Stomach (tissue), 8 donors: ENCODE measurements at regions not wholly inside any gene's neighbourhood (a gene's known extent, or its start where the extent isn't known, plus 50 kb on each side); places are given as distances from the start of the nearest gene placed in this dataset.

Experiments
- DNase-seq, 2 donors: peaks; one replicate each; pipeline versions ENCODE4 v3.0.0 to v3.0.0-alpha.2; 2013 to 2019
- H3K27ac ChIP-seq, 5 donors: fragments of 200-600 bp in 4 of 5; sonication (generic) in 4 of 5; one replicate each; pipeline ENCODE4 v1.5.1; 2013 to 2019; ENCODE audit warnings: mild to moderate bottlenecking in 1 of 5, moderate library complexity in 1 of 5
- H3K27me3 ChIP-seq, 3 donors: fragments of 200-600 bp; sonication (generic); one replicate each; pipeline ENCODE4 v1.5.1; 2017 to 2019; ENCODE audit warnings: mixed run types in 1 of 3
- H3K36me3 ChIP-seq, 4 donors: fragments of 200-600 bp; sonication (generic); 1 replicate in 3 of 4; 2 replicates in 1 of 4; pipeline ENCODE4 v1.5.1; 2016 to 2019
- H3K4me1 ChIP-seq, 4 donors: fragments of 200-600 bp; sonication (generic); one replicate each; pipeline ENCODE4 v1.5.1; 2016 to 2019
- H3K4me3 ChIP-seq, 4 donors: fragments of 200-600 bp; sonication (generic) in 3 of 4; one replicate each; pipeline ENCODE4 v1.5.1; 2016 to 2019; ENCODE audit warnings: mild to moderate bottlenecking in 1 of 4
- H3K9me3 ChIP-seq, 4 donors: fragments of 200-600 bp; sonication (generic); one replicate each; pipeline ENCODE4 v1.5.1; 2016 to 2019
- CTCF ChIP-seq, 7 experiments: fragments of 450-650 bp in 4 of 7; fragments of 200-600 bp in 3 of 7; sonication (generic) in 3 of 7; IDR thresholded peaks; one replicate each; pipeline ENCODE4 v1.5.1; 2016 to 2019; ENCODE audit warnings: antibody characterized with exemption in 7 of 7, control low read depth in 2 of 7, mild to moderate bottlenecking in 1 of 7
- EP300 ChIP-seq: sonication (generic); formaldehyde crosslinking; IDR thresholded peaks from one replicate; pipeline ENCODE4 v1.6.1; 2017; ENCODE audit warnings: antibody characterized with exemption
- POLR2A ChIP-seq, 4 donors: fragments of 450-650 bp; IDR thresholded peaks; one replicate each; pipeline ENCODE4 v1.6.1; 2016; ENCODE audit warnings: antibody characterized with exemption in 4 of 4, control low read depth in 2 of 4, mild to moderate bottlenecking in 1 of 4, moderate library complexity in 1 of 4
- POLR2AphosphoS5 ChIP-seq, 3 donors: sonication (generic); formaldehyde crosslinking; IDR thresholded peaks; one replicate each; pipeline ENCODE4 v1.6.1; 2016; ENCODE audit warnings: antibody characterized with exemption in 3 of 3
- WGBS, 5 donors: extraction: QIAGEN DNeasy Blood & Tissue Kit in 3 of 5; methylation state at CpG; one replicate each; pipeline versions ENCODE4 v1.1.5 to v1.1.7; 2013 to 2018; 5-methylcytosine and 5-hydroxymethylcytosine counted together
- intact Hi-C: fragments of 100-400 bp; cut with DNase I; formaldehyde crosslinking; loops from one replicate; pipeline ENCODE4 v1.15.1; 2023; ENCODE audit warnings: low total_unique reads
- donor health status: healthy with polysubstance abuse.
- donor health status: Bipolar disorder and iron deficiency.
- donor health status: healthy.

DNA sequence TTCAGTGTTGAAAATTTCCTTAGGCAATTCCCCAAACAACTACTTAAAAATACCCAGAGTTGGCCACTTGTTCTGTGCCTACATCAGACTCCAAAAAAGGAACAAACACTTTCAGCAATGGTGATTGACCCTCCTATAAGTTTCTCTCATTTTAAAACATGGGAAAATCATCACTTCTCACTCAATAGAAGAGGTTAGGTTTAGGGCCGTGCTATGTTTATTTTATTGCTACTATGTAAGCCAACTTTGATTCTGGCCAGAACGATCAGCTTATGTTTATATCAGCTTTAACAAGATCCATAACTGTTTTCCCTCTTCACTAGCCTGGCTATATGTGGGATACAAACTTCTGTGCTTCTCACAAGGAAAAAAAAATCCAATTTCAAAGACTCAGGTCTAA, 133.1 kb downstream of the MTNR1A start:
- TF ChIP-seq POLR2A (IDR thresholded peaks at IDR 0.05) (no peak), POLR2AphosphoS5 (IDR thresholded peaks at IDR 0.05) (no peak), CTCF (IDR thresholded peaks at IDR 0.05) (no peak), EP300 (no peak)
- WGBS, 5 donors: 12 to 49% (median 24%) methylated on average over 2 of the region's 2 CpGs
- Histone ChIP-seq H3K9me3 (no peaks in the 10 kb centered on the region), H3K36me3 (no peaks in the 10 kb centered on the region), H3K27ac (no peak overlapping the region), H3K4me3 (no peak overlapping the region), H3K4me1 (no peaks in the 10 kb centered on the region), H3K27me3 (no peaks in the 10 kb centered on the region)
- intact Hi-C loops: no loop called here
- no peak for DNase-seq

DNA sequence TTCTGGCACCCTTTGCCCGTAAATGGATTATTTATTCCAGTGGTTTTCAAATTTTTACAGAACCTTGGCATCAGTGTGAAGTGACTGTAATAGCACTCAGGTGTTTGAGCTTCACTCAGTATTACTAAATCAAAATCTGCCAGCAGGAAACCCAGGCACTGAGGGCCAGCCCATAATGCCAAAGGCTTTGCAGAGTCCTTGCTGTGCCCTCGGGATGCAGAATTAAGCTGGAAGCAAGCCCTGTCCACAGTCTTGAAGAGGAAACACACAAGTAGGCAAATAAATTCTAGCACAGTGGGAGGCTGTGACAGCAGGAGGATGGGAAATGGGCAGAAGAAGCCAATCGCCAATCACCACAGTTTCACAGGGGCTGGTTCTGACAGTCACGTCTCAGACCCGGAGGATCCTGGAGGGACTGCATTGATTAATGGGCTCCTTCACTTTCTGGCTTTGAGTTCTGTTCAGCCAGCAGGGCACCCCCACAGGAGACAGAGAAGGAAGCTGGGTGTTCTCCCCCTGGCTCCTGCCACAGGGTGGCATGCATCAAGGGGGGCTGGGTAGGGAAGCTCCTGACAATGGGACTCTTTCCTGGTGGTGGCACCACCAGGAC, 138.8 kb downstream of the MTNR1A start:
- Histone ChIP-seq H3K4me3 (no peak overlapping the region), H3K27ac (no peak overlapping the region), H3K27me3 (no peaks in the 10 kb centered on the region), H3K4me1 (no peaks in the 10 kb centered on the region), H3K9me3 (no peaks in the 10 kb centered on the region), H3K36me3 (no peaks in the 10 kb centered on the region)
- TF ChIP-seq POLR2A (IDR thresholded peaks at IDR 0.05) (no peak), POLR2AphosphoS5 (IDR thresholded peaks at IDR 0.05) (no peak), EP300 (no peak), CTCF (IDR thresholded peaks at IDR 0.05) (no peak)
- no peak for DNase-seq
- 76 to 85% (median 81%) methylated on average over 3 to 5 of the region's 5 CpGs for WGBS, 5 donors
- intact Hi-C loops: no loop called here

DNA sequence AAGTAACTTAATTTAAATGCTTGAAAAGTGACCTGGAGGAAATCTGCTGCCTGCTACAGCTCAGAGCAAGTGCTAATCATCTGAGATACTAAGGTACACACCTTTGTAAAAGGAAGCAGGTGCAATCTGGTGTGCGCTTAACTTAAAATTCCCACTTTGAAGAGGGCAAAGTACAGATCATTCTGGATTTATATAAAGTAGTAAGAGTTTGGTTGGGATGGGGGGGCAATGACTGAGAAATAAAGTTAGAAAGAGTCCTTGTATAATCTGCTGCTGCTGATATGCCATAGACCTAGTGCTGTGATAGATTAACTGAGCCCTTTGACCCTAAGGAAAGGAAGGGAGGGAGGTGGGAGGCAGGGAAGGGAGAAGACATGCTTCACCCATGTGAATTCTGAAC, 141.0 kb downstream of the MTNR1A start:
- Histone ChIP-seq H3K27ac (no peak overlapping the region), H3K27me3 (no peaks in the 10 kb centered on the region), H3K36me3 (no peaks in the 10 kb centered on the region), H3K9me3 (no peaks in the 10 kb centered on the region), H3K4me1 (no peaks in the 10 kb centered on the region), H3K4me3 (no peak overlapping the region)
- no peak for TF ChIP-seq EP300
- intact Hi-C loops: no loop called here
- DNase-seq: peak in 1 of 2 donors; percentile 33
- WGBS, 5 donors: 31 to 68% (median 55%) methylated on average over 1 of the region's 1 CpG

GRCh38 chr4:186405957-186406356, 140.0 kb downstream of the F11 start:
- Histone ChIP-seq H3K27ac (no peak overlapping the region), H3K9me3 (no peaks in the 10 kb centered on the region), H3K4me1 (no peaks in the 10 kb centered on the region), H3K36me3 (no peaks in the 10 kb centered on the region), H3K27me3 (no peaks in the 10 kb centered on the region), H3K4me3 (no peak overlapping the region)
- TF ChIP-seq POLR2A (IDR thresholded peaks at IDR 0.05) (no peak), EP300 (no peak)
- whole genome bisulfite sequencing, 5 donors: 76 to 94% (median 80%) methylated on average over 12 of the region's 12 CpGs
- DNase-seq: no peak
- intact Hi-C loops: no loop called here

DNA sequence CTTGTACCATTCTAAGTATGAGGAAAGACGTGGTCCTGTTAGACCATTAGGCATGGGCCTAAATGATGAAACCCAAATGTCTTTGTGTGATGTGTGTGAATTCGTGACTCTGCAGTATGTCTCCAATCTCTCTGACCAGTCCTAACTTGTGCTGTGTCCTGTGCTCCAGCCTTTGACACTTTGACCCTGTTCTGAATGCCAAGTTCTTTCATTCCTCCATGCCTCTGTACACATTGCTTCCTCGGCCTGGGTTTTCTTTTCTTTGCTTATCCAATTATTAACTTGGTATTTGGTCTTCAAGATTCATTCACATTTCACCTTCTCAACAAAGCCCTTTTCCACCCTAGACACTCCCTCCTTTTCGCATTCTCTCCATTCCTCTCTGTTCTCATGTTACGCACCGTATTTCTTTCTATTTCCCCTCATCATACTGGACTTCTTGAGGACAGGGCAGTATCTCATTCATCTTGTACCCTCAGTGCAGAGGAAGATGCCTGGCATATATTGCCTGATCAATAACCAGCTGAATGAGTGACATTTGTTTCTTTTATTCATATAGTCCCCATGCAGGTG, 138.7 kb downstream of the F11 start:
- Histone ChIP-seq H3K36me3 (no peaks in the 10 kb centered on the region), H3K27me3 (no peaks in the 10 kb centered on the region), H3K4me1 (no peaks in the 10 kb centered on the region), H3K27ac (no peak overlapping the region), H3K4me3 (no peak overlapping the region), H3K9me3 (no peaks in the 10 kb centered on the region)
- DNase-seq: peak in 1 of 2 donors; percentile 14
- WGBS, 5 donors: 43 to 60% (median 54%) methylated on average over 6 of the region's 6 CpGs
- intact Hi-C loops: no loop called here
- TF ChIP-seq EP300 (no peak), CTCF (IDR thresholded peaks at IDR 0.05) (no peak), POLR2AphosphoS5 (IDR thresholded peaks at IDR 0.05) (no peak), POLR2A (IDR thresholded peaks at IDR 0.05) (no peak)
